HG03025 (cell line): ENCODE measurements at regions not wholly inside any gene's neighbourhood (a gene's known extent, or its start where the extent isn't known, plus 50 kb on each side); places are given as distances from the start of the nearest gene placed in this dataset.

ENCODE experiments used
- ATAC-seq: cut with Tn5 transposase; IDR thresholded peaks from one replicate; pipeline ENCODE4 v1.9.1; 2021; ENCODE audit warnings: mild to moderate bottlenecking, moderate library complexity; ENCODE audit not compliant: unreplicated experiment, low FRiP score

DNA sequence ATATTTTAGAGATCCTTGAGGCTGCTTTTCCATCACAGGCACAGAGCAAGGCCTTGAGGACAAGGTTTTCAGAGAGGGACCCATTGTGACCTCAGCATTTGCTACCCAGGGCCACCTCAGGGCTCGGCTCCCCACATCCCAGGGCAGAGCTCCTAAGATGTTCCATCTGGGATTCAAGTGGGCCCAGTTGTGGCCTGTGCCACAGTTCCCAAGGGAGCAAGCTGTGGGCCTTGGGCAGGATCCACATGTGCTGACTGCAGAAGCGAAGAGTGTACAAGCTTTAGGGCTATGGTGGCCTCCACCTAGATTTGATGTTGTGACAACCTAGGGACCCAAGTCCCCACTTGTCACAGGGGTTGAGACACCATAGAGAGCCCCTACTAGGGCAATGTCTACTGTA lies 608.1 kb downstream of the HACE1 start:
- no peak for ATAC-seq

- ATAC-seq, result no peak
Observed at GRCh38 chr6:104240865-104241264, 618.9 kb downstream of the HACE1 start.

DNA sequence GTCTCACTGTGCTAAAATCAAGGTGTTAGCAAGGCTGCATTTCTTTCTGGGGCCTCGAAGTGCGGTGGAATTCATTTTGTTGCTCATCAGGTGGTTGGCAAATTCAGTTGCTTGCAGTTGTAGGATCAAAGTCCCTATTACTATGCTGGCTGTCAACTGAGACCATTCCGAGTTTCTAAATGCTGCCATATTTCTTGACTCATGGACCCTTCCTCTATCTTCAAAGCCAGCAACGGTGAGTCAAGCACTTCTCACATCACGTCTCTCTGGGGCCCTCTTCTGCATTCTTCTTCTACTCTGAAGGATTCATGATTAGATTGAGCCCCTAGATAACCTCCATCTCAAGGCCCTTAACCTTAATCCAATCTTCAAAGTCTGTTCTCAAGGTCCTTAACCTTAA lies 619.7 kb downstream of the HACE1 start:
- no peak for ATAC-seq

DNA sequence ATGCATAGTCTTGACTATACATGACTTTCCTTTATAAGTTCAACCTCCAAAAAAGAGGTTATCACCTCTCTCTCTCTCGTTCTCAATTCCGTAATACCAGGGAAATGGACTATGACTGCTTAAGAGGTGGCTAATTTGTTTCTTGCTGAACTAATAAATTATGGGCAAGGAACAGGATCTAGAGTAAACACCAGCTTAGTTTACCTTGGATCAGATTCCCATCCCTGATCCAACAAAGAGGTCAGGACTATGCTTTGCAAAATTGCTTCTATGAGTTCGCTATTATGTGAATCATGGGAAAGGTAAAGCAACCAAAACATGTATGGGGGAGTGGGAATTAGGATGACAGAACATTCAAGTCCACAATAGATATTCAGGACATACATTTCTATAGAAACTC lies 630.7 kb downstream of the HACE1 start:
- no peak for ATAC-seq

DNA sequence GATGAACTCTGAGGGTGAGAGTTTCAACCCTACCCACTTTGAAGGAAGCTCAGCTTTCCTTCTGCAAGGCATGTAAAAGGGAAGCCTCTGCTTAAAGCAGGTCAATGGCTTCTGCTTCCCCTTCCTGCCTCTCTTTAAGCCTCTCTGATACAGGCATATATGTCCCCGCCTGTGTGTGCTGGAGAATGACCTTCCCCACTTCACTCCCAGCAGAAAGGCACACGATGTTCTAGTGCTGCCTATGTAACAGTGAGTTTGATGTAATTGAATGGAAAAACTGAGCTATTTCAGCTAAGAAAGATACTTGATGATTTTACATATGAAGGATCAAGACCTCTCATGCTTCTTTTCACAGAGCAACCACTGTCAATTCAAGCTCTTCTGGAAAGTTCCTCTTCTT lies 632.2 kb downstream of the HACE1 start:
- ATAC-seq, result no peak

DNA sequence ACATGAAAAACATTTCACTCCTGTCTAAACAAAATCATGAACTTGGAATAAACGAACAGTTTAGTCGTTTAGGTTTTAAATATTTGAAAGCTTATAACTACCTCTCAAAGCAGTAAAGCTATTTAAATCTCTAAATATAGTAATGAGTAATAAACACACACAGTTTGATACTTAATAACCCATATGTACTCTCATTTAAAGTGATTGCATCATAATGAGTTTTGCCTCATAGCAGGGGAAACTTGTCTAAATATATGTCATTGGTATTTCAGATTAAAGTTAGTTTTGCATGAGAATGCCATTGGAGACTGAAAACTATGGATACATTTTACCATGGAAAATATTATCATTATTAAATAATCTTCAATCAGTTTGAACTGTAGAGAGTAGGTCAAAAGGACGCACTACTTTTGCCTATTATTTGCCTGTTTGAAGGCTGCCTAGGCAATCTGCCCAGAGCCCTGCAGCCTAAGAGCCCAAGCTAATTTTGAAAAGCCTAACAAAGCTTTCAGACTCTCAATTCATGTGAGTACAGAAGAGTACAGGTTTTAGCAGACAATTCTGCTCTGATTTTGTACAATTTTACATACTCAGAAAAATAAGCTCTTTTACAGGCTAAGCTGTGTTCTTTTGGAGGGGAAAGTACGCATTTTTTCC lies 632.8 kb downstream of the HACE1 start:
- no peak for ATAC-seq

DNA sequence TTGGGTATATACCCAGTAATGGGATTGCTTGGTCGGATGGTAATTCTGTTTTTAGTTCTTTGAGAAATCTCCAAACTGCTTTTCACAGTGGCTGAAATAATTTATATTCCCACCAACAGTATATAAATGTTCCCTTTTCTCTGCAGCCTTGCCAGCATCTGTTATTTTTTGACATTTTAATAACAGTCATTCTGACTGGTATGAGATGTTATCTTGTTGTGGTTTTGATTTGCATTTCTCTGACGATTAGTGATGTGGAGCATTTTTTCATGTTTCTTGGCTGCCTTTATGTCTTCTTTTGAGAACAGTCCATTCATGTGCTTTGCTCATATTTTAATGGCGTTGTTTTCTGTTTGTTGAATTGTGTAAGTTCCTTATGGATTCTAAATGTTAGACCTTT lies 641.6 kb downstream of the HACE1 start:
- ATAC-seq, result no peak

DNA sequence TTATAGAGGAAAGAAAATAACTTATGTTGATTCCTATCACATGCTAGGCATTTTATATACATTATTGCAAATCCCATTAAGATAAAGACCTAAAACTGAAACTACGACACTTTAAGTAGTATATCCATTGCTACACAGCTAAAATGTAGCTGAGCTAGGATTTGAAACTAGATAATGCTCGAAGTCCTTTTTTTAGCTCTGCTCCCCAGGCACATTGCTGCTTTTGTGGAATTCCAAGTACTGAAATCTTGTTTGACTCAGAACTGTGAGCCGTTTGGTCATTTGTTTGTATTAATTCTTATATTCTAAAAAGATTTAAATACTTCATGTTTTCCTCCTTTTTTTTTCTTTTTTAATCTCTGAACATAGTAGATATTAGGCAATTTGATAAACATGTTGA lies 644.8 kb downstream of the HACE1 start:
- ATAC-seq, result no peak

- ATAC-seq, result no peak
Observed at GRCh38 chr6:104212977-104213668, 646.6 kb downstream of the HACE1 start.

GRCh38 chr6:104207635-104208034 lies 652.1 kb downstream of the HACE1 start:
- no peak for ATAC-seq

- ATAC-seq, result no peak
Observed at GRCh38 chr6:104201557-104201956, 658.2 kb downstream of the HACE1 start.

DNA sequence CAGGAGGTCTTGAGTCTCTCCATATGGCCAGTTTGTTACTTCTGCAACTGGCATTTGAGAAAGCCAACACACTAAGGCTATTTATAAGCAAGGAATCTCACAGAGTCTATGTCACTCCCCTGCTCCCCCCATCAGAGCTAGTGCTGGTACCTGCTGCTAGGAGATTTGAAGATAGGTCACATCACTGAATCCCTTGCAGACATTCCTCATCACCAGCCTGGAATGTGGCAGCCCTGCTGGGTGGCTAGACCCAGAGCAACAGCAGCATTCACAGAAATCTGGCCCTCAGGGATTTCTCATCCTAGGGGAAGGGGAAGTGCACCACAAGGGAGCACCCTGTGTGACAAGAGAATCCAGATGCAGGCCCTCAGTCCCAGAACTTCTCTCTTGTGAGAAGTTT lies 672.1 kb downstream of the HACE1 start:
- ATAC-seq, result no peak

- no peak for ATAC-seq
Observed at GRCh38 chr6:104186831-104187230, 672.9 kb downstream of the HACE1 start.

DNA sequence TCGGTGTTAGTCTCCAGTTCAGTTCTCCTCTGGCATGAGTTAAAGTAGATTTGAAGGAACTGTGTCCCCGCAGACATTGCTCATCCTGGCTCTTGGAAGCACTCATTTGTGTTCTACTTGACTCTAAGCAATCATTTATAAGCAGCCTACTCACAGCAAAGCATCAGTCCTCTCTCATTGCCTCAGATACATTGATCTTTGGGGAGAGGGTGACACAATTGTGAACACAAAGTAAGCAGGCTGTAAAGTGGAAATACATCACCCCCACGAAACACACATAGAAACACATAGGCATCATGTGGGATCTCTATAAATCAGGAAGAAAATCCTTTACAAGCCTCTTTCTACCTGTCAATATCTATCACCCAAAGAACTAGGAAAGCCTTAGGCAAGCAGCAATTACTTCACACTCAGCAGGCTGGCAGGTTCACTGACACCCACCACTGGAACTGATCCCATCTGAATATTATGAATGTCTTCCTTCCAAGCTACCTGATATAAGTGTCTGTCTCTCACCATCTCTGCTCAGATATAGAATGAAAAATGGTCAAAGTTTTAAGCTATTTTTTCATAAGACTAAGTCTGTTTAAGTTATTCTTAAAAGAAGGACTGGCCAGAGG lies 675.8 kb downstream of the HACE1 start:
- no peak for ATAC-seq

DNA sequence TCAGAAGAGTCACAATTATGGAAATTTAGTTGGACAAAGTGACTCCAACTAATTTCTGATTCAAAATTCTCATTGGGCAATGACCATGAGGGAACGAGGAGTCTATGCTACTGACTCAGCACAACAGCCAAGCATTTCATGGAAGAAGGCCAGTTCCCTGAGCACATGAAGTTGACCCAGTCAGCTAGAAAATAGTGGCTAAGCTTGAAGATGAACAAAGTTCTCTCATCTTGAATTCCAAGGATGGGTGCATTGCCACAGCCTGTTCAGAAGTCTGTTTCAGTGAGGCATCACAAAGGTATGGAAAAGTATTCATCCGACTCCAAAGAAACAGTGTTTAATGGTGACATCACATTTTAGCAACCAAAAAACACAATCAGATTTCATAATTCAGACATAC lies 676.9 kb downstream of the HACE1 start:
- no peak for ATAC-seq

DNA sequence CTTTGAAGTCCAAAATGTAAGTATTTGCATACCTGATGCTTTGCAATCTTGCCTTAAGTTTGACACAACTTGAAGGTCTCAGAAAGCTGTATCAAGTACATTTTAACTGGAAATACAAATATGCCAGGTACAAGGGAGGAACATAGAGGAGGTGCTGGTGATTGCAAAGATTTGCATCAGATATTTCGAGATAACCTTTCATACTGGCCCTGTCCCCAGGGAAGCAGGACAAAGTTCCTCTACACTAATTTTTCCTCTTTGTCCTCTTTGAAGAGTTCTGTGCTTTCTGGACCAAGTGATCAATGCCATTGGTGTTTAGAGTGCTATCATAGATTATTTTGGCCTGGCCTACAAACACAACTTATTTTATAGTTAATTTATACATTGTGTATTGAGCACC lies 686.1 kb downstream of the HACE1 start:
- ATAC-seq, result no peak

DNA sequence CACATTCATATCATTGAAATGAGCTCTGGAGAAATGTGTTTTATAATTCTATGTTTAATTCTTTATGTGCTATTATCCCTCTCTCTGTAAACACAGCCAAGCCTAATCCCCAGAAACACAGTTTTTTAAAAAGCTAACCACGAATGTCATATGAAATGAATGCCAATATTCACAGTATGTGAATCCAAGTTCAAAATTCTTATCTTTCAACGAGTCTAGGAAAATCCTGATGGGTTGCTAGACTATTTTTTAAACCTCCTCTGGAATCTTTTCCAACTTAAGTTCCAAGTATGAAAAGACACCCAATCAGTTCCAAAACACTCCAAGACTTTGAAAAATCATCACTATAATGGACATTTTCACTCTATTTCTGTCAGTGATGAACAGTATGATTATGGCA lies 689.3 kb downstream of the HACE1 start:
- no peak for ATAC-seq

GRCh38 chr6:104166055-104166668 lies 693.6 kb downstream of the HACE1 start:
- no peak for ATAC-seq

DNA sequence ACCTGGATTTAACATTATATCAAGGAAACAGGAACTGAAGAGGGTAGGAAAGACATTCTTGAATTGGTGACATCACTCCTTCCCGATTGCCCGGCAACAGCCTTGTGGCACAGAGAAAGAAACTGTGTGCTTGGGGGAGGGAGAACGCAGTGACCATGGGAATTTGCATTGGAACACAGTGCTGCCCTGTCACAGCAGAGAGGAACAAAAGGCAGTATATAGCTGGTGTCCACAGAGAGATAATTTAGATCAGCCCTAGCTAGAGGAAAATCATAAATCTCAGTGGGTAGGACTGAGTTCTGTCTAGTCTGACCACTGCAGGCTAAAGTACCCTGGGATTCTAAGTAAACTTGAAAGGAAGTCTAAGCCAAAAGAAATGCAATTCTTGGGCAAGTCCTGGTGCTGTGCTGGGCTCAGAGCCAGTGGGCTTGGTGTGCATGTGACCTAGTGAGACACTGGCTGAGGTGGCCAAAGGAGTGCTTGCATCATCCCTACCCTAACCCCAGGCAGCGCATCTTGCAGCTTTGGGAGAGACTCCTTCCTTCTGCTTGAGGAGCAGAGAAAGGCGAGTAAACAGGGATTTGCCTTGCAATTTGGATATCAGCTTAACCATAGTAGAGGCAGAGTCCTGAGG lies 697.6 kb downstream of the HACE1 start:
- ATAC-seq, result no peak

GRCh38 chr6:104159045-104159618 lies 700.6 kb downstream of the HACE1 start:
- ATAC-seq, result no peak

GRCh38 chr6:104143757-104144156 lies 716.0 kb downstream of the HACE1 start:
- no peak for ATAC-seq
